ENCODE measurements at regions not wholly inside any gene's neighbourhood (a gene's known extent, or its start where the extent isn't known, plus 50 kb on each side); places are given as distances from the start of the nearest gene placed in this dataset.

DNA sequence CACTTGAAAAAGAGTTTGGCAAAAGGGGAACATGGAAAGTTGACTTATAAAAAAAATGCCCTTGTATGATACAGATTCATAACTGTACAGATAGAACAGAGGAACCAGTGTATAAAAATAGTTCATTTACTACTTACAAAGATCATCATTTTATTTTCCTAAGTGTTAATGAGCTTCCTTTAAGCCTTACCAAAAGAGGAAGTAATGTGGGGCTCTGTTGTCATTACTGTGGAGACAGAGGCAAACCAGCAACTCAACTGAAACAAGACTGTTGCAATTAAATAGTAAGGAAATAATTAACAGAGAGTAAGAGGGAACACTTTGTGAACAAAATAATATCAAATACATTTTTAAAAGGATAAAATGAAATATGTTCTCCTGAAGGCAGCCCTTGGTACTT is 526.2 kb upstream of the ADARB2 start:
- TF ChIP-seq, protein P1, sequence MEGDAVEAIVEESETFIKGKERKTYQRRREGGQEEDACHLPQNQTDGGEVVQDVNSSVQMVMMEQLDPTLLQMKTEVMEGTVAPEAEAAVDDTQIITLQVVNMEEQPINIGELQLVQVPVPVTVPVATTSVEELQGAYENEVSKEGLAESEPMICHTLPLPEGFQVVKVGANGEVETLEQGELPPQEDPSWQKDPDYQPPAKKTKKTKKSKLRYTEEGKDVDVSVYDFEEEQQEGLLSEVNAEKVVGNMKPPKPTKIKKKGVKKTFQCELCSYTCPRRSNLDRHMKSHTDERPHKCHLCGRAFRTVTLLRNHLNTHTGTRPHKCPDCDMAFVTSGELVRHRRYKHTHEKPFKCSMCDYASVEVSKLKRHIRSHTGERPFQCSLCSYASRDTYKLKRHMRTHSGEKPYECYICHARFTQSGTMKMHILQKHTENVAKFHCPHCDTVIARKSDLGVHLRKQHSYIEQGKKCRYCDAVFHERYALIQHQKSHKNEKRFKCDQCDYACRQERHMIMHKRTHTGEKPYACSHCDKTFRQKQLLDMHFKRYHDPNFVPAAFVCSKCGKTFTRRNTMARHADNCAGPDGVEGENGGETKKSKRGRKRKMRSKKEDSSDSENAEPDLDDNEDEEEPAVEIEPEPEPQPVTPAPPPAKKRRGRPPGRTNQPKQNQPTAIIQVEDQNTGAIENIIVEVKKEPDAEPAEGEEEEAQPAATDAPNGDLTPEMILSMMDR (IDR thresholded peaks at IDR 0.05), result no peak
- no peak for TF ChIP-seq EZH2 (IDR thresholded peaks at IDR 0.05; ENCODE audit: borderline replicate concordance, insufficient read depth, low read depth, low read length, poor library complexity, severe bottlenecking)

Measured in B cell (primary cell).